ENCODE measurements at regions not wholly inside any gene's neighbourhood (a gene's known extent, or its start where the extent isn't known, plus 50 kb on each side); places are given as distances from the start of the nearest gene placed in this dataset.
A peak's percentile ranks its signal among the peaks of the same experiment; 100 is the strongest.
"Not testable (repeated sequence)": the region's sequence is repeated elsewhere in the genome, so short reads cannot be mapped to it uniquely, and the experiment has no call there.

DNA sequence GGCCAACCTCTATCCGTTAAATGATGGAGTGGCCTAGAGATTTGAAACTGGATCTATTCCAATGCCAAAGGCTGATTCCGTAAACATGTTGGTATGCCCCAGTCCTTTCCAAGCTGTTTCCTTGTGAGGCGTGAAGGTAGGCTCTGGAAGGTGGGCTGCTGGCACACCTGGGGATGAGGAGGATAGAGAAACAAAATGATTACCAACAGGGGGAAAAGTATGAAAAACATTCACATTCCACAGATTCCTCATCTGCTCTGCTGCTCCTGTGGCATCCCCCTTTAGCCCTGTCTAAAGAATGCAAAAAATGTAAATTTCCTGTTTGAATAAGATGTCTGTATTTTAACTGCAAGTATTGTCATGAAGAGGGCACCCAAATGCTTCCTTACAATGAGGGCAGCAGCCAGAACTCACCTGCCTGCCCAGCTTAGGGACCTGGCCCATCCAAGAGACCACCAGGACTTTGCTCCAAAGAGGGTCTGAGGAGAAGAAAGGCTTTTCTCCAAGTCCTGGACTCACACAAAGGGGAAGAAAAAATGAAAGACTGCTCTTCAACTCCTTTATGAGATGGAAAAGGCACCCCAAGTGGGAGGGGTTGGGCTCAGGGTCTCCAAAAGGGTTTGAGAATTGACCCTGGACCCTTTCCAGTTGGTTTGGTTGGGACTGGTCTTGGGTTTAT lies 132.3 kb upstream of the PELI1 start:
- H3K4me3 ChIP-seq (replicated peaks; ENCODE audit: insufficient read depth, low read length) = no peak overlapping the region
- no peaks in the 10 kb centered on the region for H3K27me3 ChIP-seq (ENCODE audit: insufficient read depth, poor library complexity, severe bottlenecking)
- TF ChIP-seq, protein P1, sequence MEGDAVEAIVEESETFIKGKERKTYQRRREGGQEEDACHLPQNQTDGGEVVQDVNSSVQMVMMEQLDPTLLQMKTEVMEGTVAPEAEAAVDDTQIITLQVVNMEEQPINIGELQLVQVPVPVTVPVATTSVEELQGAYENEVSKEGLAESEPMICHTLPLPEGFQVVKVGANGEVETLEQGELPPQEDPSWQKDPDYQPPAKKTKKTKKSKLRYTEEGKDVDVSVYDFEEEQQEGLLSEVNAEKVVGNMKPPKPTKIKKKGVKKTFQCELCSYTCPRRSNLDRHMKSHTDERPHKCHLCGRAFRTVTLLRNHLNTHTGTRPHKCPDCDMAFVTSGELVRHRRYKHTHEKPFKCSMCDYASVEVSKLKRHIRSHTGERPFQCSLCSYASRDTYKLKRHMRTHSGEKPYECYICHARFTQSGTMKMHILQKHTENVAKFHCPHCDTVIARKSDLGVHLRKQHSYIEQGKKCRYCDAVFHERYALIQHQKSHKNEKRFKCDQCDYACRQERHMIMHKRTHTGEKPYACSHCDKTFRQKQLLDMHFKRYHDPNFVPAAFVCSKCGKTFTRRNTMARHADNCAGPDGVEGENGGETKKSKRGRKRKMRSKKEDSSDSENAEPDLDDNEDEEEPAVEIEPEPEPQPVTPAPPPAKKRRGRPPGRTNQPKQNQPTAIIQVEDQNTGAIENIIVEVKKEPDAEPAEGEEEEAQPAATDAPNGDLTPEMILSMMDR (IDR thresholded peaks at IDR 0.05; ENCODE audit: insufficient read depth, low read length) = no peak
- TF ChIP-seq POLR2AphosphoS5 (IDR thresholded peaks at IDR 0.05; ENCODE audit: low read depth) (no peak), GABPA (IDR thresholded peaks at IDR 0.05; ENCODE audit: low read depth) (no peak), SPI1 (IDR thresholded peaks at IDR 0.05; ENCODE audit: borderline replicate concordance, low read depth) (no peak)
- TF ChIP-seq, protein P2, sequence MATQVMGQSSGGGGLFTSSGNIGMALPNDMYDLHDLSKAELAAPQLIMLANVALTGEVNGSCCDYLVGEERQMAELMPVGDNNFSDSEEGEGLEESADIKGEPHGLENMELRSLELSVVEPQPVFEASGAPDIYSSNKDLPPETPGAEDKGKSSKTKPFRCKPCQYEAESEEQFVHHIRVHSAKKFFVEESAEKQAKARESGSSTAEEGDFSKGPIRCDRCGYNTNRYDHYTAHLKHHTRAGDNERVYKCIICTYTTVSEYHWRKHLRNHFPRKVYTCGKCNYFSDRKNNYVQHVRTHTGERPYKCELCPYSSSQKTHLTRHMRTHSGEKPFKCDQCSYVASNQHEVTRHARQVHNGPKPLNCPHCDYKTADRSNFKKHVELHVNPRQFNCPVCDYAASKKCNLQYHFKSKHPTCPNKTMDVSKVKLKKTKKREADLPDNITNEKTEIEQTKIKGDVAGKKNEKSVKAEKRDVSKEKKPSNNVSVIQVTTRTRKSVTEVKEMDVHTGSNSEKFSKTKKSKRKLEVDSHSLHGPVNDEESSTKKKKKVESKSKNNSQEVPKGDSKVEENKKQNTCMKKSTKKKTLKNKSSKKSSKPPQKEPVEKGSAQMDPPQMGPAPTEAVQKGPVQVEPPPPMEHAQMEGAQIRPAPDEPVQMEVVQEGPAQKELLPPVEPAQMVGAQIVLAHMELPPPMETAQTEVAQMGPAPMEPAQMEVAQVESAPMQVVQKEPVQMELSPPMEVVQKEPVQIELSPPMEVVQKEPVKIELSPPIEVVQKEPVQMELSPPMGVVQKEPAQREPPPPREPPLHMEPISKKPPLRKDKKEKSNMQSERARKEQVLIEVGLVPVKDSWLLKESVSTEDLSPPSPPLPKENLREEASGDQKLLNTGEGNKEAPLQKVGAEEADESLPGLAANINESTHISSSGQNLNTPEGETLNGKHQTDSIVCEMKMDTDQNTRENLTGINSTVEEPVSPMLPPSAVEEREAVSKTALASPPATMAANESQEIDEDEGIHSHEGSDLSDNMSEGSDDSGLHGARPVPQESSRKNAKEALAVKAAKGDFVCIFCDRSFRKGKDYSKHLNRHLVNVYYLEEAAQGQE (IDR thresholded peaks at IDR 0.05; ENCODE audit: insufficient replicate concordance, low read depth) = no peak
- H3K27ac ChIP-seq (replicated peaks) = no peak overlapping the region
- no peak for DNase-seq (ENCODE audit: low read depth in 1 of 2, low spot score in 1 of 2)

DNA sequence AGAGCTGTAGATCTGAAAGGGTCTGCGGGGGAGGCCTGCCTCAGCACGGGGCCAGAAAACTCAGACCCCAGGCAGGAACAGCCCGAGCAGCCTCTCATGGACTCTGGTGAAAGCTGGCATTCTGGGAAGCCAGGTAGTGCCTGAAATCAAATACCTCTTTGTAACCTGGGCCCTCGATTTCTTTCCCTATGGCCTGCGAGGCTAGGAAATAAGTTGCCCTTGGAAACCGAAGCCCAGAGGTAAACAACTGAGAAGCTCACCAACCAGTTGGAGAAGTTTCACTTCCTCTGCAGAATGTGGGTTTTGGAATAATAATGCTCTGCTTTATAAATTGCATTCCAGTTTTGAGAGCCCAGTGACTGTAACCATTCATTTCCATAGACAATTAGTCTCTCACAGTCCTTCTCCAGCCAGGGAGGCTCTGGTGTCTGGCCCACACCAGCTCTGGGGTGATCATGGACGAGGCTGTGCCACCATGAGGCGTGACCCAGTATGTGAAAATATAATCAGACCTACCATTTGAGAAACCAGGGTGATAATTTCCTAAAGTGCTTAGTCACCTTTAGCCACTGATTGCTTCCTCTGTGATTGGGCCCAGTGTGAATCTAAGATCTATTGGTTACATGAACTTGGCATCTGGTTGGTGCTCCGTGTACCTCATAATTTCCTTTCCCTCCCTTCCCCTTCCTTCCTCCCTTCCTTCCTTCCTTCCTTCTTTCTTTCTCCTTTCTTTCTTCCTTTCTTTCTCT lies 133.1 kb upstream of the PELI1 start:
- no peak overlapping the region for H3K4me3 ChIP-seq (replicated peaks; ENCODE audit: insufficient read depth, low read length)
- TF ChIP-seq, protein P1 (IDR thresholded peaks at IDR 0.05; ENCODE audit: insufficient read depth, low read length) = no peak
- TF ChIP-seq POLR2AphosphoS5 (IDR thresholded peaks at IDR 0.05; ENCODE audit: low read depth) (no peak), GABPA (IDR thresholded peaks at IDR 0.05; ENCODE audit: low read depth) (no peak), SPI1 (IDR thresholded peaks at IDR 0.05; ENCODE audit: borderline replicate concordance, low read depth) (peak; percentile 26; the same call in 1 of the 2 replicates)
- H3K27ac ChIP-seq (replicated peaks) = no peak overlapping the region
- no peaks in the 10 kb centered on the region for H3K27me3 ChIP-seq (ENCODE audit: insufficient read depth, poor library complexity, severe bottlenecking)
- DNase-seq (ENCODE audit: low read depth in 1 of 2, low spot score in 1 of 2) = peak in 1 of 2 experiments; percentile 44

DNA sequence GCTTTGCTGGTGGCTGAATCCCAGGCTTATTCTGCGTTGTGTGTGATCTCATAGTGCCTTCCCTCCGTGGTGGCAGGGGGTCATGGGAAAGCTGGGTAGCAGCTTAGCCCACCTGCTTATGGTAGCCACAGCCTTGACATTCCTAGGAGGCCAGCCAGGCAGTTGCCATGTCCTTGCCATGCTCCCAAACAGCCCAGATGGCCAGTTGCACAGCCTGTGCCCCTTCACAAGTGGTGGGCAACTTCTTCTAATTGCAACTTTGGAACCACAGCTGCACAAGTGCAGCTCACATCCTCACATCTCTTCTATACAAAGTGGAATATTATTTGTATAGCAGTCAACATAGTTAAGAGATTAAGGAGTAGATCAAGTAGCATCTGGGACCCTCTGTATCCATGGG lies 136.6 kb upstream of the PELI1 start:
- H3K27ac ChIP-seq (replicated peaks); DNase-seq (ENCODE audit: low read depth in 1 of 2, low spot score in 1 of 2); H3K4me3 ChIP-seq (replicated peaks; ENCODE audit: insufficient read depth, low read length); H3K27me3 ChIP-seq (ENCODE audit: insufficient read depth, poor library complexity, severe bottlenecking): not testable (repeated sequence)

DNA sequence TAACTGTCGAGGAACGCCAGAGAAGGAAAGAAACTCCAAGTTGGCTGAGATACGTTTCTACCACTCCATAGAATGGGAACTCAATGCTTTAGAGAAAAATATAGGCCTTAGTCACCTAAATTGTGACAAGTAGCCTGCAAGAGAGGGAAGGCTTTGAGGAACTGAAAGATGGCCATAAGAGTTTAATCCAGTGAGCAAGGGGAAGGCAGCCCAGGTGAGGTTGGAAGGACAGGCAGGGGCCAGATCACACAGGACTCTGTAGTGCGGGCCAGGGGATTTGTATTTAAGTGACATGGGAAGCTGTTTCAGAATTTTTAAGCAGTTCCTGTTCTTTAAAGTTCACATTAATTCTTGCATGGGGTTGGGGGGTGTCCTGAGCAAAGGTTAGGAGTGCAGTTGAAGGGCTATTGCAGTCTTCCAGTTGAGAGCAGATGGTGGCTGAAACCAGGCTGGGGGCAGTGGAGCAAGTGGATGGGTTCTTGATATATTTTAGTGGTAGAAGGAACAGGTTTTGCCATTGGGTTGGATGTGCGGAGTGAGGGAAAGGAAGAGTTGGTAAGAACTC lies 138.9 kb upstream of the PELI1 start:
- DNase-seq (ENCODE audit: low read depth in 1 of 2, low spot score in 1 of 2) = no peak
- no peaks in the 10 kb centered on the region for H3K27me3 ChIP-seq (ENCODE audit: insufficient read depth, poor library complexity, severe bottlenecking)
- TF ChIP-seq SPI1 (IDR thresholded peaks at IDR 0.05; ENCODE audit: borderline replicate concordance, low read depth) (no peak), POLR2AphosphoS5 (IDR thresholded peaks at IDR 0.05; ENCODE audit: low read depth) (no peak)
- TF ChIP-seq, protein P1 (IDR thresholded peaks at IDR 0.05; ENCODE audit: insufficient read depth, low read length) = no peak
- no peak overlapping the region for H3K4me3 ChIP-seq (replicated peaks; ENCODE audit: insufficient read depth, low read length)
- H3K27ac ChIP-seq (replicated peaks) = no peak overlapping the region
